H1 (cell line): ENCODE measurements at regions not wholly inside any gene's neighbourhood (a gene's known extent, or its start where the extent isn't known, plus 50 kb on each side); places are given as distances from the start of the nearest gene placed in this dataset.

Experiments
- CTCF ChIA-PET: fragments of 300-600 bp; sonication (Branson Sonifier 250); formaldehyde crosslinking; loops from one replicate; lab custom pipeline; 2021; ENCODE audit not compliant: partially characterized antibody; lab: Charles Lee
- POLR2A ChIA-PET: fragments of 300-600 bp; sonication (Branson Sonifier 250); formaldehyde crosslinking; loops from one replicate; lab custom pipeline; 2021; ENCODE audit warnings: inconsistent platforms; ENCODE audit not compliant: partially characterized antibody; lab: Charles Lee
- DNase-seq, 2 experiments: peaks; one replicate each; pipeline versions ENCODE4 v3.0.0 to v3.0.0-alpha.2; 2010 to 2022; ENCODE audit warnings: low spot score in 2 of 2, low read depth in 1 of 2, mixed read lengths in 1 of 2
- FAIRE-seq: peaks from 2 replicates; lab custom pipeline; 2011; peaks lifted over from hg19 to GRCh38; lab: Jason Lieb, UNC
- H2AFZ ChIP-seq: 2 replicates; pipeline ENCODE4 v1.8.1; 2012; ENCODE audit warnings: low read length, inconsistent platforms
- H2AK5ac ChIP-seq: 2 replicates; pipeline ENCODE4 v1.6.1; 2013; ENCODE audit warnings: low read depth, low read length
- H2BK120ac ChIP-seq: replicated peaks from 2 replicates; pipeline ENCODE3; 2013; ENCODE audit warnings: low read depth, low read length, inconsistent platforms
- H2BK12ac ChIP-seq: 2 replicates; pipeline ENCODE4 v1.6.1; 2013; ENCODE audit warnings: low read depth, low read length
- H2BK15ac ChIP-seq: 2 replicates; pipeline ENCODE4 v1.6.1; 2013; ENCODE audit warnings: low read length
- H2BK20ac ChIP-seq: 2 replicates; pipeline ENCODE4 v1.6.1; 2013; ENCODE audit warnings: low read length
- H2BK5ac ChIP-seq: 2 replicates; pipeline ENCODE4 v1.6.1; 2013; ENCODE audit warnings: low read depth, low read length
- H3K14ac ChIP-seq: 2 replicates; pipeline ENCODE4 v1.6.1; 2013; ENCODE audit warnings: inconsistent platforms; ENCODE audit not compliant: insufficient read length
- H3K18ac ChIP-seq: 2 replicates; pipeline ENCODE4 v1.6.1; 2013; ENCODE audit warnings: low read length; ENCODE audit errors: extremely low read depth
- H3K23ac ChIP-seq: 2 replicates; pipeline ENCODE4 v1.6.1; 2013; ENCODE audit warnings: inconsistent platforms; ENCODE audit not compliant: insufficient read length
- H3K23me2 ChIP-seq: 2 replicates; pipeline ENCODE4 v1.6.1; 2013; ENCODE audit warnings: low read depth, low read length
- H3K27ac ChIP-seq: 2 replicates; pipeline ENCODE4 v1.6.1; 2011; ENCODE audit warnings: low read depth, low read length, inconsistent platforms
- H3K27me3 ChIP-seq, 4 experiments: replicated peaks in 1 of 4; 1 replicate in 1 of 4; 2 replicates in 3 of 4; pipeline versions ENCODE4 v1.6.1 to v1.8.1; 2011 to 2013; ENCODE audit warnings: low read length in 3 of 4, mild to moderate bottlenecking in 3 of 4, inconsistent platforms in 2 of 4, mixed read lengths in 2 of 4, moderate library complexity in 1 of 4; ENCODE audit not compliant: control insufficient read depth in 3 of 4, insufficient read depth in 3 of 4; ENCODE audit errors: extremely low read depth in 1 of 4
- H3K36me3 ChIP-seq, 4 experiments: 2 replicates each; pipeline versions ENCODE4 v1.6.1 to v1.8.1; 2011 to 2013; ENCODE audit warnings: mild to moderate bottlenecking in 4 of 4, low read length in 3 of 4, moderate library complexity in 2 of 4, control low read depth in 1 of 4, inconsistent platforms in 1 of 4; ENCODE audit not compliant: insufficient read depth in 4 of 4, control insufficient read depth in 2 of 4
- H3K4ac ChIP-seq: replicated peaks from 2 replicates; pipeline ENCODE3; 2013; ENCODE audit warnings: low read length, low read depth, mixed read lengths, inconsistent platforms; ENCODE audit not compliant: insufficient read length
- H3K4me1 ChIP-seq, 4 experiments: replicated peaks in 1 of 4; 1 replicate in 1 of 4; 2 replicates in 3 of 4; pipeline versions ENCODE4 v1.6.1 to v1.8.1; 2011 to 2013; ENCODE audit warnings: low read length in 3 of 4, inconsistent platforms in 2 of 4, mixed read lengths in 1 of 4; ENCODE audit not compliant: insufficient read depth in 4 of 4, control insufficient read depth in 3 of 4
- H3K4me2 ChIP-seq, 2 experiments: 2 replicates each; pipeline versions ENCODE4 v1.6.1 to v1.8.1; 2011 to 2013; ENCODE audit warnings: low read depth in 2 of 2, low read length in 2 of 2, control low read depth in 1 of 2, inconsistent platforms in 1 of 2, mild to moderate bottlenecking in 1 of 2; ENCODE audit not compliant: insufficient read depth in 1 of 2
- H3K4me3 ChIP-seq, 4 experiments: fragments of 200-600, 300-600 bp in 1 of 4; sonication (generic), shearing (Covaris generic), sonication (Bioruptor Twin) in 1 of 4; 2 replicates each; pipeline versions ENCODE4 v1.5.1 to v1.8.1; 2011 to 2016; ENCODE audit warnings: low read length in 4 of 4, low read depth in 3 of 4, control low read depth in 2 of 4, inconsistent platforms in 2 of 4, mild to moderate bottlenecking in 2 of 4, mixed read lengths in 1 of 4, moderate library complexity in 1 of 4; ENCODE audit not compliant: insufficient read depth in 2 of 4; ENCODE audit errors: extremely low read depth in 1 of 4
- H3K56ac ChIP-seq: replicated peaks from 2 replicates; pipeline ENCODE3; 2013; ENCODE audit warnings: low read depth, mild to moderate bottlenecking, mixed read lengths, low read length, inconsistent platforms; ENCODE audit not compliant: insufficient read length
- H3K79me1 ChIP-seq: 2 replicates; pipeline ENCODE4 v1.6.1; 2013; ENCODE audit warnings: low read depth, low read length, control low read depth
- H3K79me2 ChIP-seq, 2 experiments: 2 replicates each; pipeline versions ENCODE4 v1.6.1 to v1.8.1; 2012 to 2013; ENCODE audit warnings: low read length in 2 of 2, mild to moderate bottlenecking in 2 of 2, inconsistent platforms in 1 of 2; ENCODE audit not compliant: insufficient read depth in 2 of 2, control insufficient read depth in 1 of 2
- H3K9ac ChIP-seq, 4 experiments: replicated peaks in 1 of 4; 1 replicate in 1 of 4; 2 replicates in 3 of 4; pipeline versions ENCODE4 v1.6.1 to v1.8.1; 2011 to 2013; ENCODE audit warnings: low read depth in 3 of 4, low read length in 3 of 4, control low read depth in 2 of 4, mild to moderate bottlenecking in 2 of 4, moderate library complexity in 2 of 4, inconsistent platforms in 1 of 4; ENCODE audit errors: extremely low read depth in 1 of 4
- H3K9me3 ChIP-seq, 2 experiments: 2 replicates each; pipeline versions ENCODE4 v1.6.1 to v1.8.1; 2012 to 2013; ENCODE audit warnings: mild to moderate bottlenecking in 2 of 2, moderate library complexity in 2 of 2, control low read depth in 1 of 2, inconsistent platforms in 1 of 2, low read depth in 1 of 2, low read length in 1 of 2, mixed read lengths in 1 of 2; ENCODE audit not compliant: insufficient read depth in 2 of 2
- H4K20me1 ChIP-seq, 2 experiments: replicated peaks in 1 of 2; 2 replicates each; pipeline versions ENCODE3 to v1.8.1; 2011 to 2013; ENCODE audit warnings: inconsistent platforms in 2 of 2, low read length in 2 of 2, mild to moderate bottlenecking in 1 of 2; ENCODE audit not compliant: insufficient read depth in 2 of 2, control insufficient read depth in 1 of 2
- H4K5ac ChIP-seq: 2 replicates; pipeline ENCODE4 v1.6.1; 2013; ENCODE audit warnings: low read length, low read depth, mixed read lengths, inconsistent platforms; ENCODE audit not compliant: insufficient read length
- H4K8ac ChIP-seq: 2 replicates; pipeline ENCODE4 v1.8.0; 2013; ENCODE audit warnings: mild to moderate bottlenecking, moderate library complexity, low read length, inconsistent platforms; ENCODE audit not compliant: insufficient read depth; ENCODE audit errors: extremely low read depth
- H4K91ac ChIP-seq: replicated peaks from 2 replicates; pipeline ENCODE3; 2013; ENCODE audit warnings: low read length, mixed read lengths, inconsistent platforms; ENCODE audit not compliant: insufficient read length
- BACH1 ChIP-seq: IDR thresholded peaks from 2 replicates; pipeline ENCODE4 v1.6.1; 2012; ENCODE audit warnings: low read length, improper control_type of control experiment
- CHD2 ChIP-seq: IDR thresholded peaks from 2 replicates; pipeline ENCODE4 v1.6.1; 2012; ENCODE audit warnings: low read length, improper control_type of control experiment
- HDAC2 ChIP-seq, 2 experiments: fragments of 300-600 bp in 1 of 2; sonication (generic) in 1 of 2; IDR thresholded peaks; 2 replicates each; pipeline ENCODE4 v1.6.1; 2011 to 2012; ENCODE audit warnings: low read depth in 2 of 2, low read length in 2 of 2, mild to moderate bottlenecking in 2 of 2, moderate library complexity in 2 of 2, borderline replicate concordance in 1 of 2, inconsistent platforms in 1 of 2
- JUN ChIP-seq: IDR thresholded peaks from 2 replicates; pipeline ENCODE4 v1.6.1; 2011; ENCODE audit warnings: low read depth, mild to moderate bottlenecking, improper control_type of control experiment, low read length
- NANOG ChIP-seq: IDR thresholded peaks from 2 replicates; pipeline ENCODE4 v1.6.1; 2011; ENCODE audit warnings: low read length, low read depth, mild to moderate bottlenecking, inconsistent platforms; ENCODE audit not compliant: insufficient read depth, poor library complexity, severe bottlenecking
- RNF2 ChIP-seq: fragments of 200-900, 300-1000 bp; sonication (generic); IDR thresholded peaks from 2 replicates; pipeline ENCODE4 v1.7.1; 2016; ENCODE audit warnings: borderline replicate concordance, low read depth, mild to moderate bottlenecking, antibody characterized with exemption, low read length; ENCODE audit not compliant: poor library complexity, severe bottlenecking; ENCODE audit errors: missing control alignments
- TAF7 ChIP-seq: optimal IDR thresholded peaks from 2 replicates; pipeline ENCODE3; 2011; ENCODE audit warnings: low read depth, mild to moderate bottlenecking, inconsistent platforms, low read length, moderate library complexity, borderline replicate concordance
- WGBS, 2 experiments: shearing (Covaris generic) in 1 of 2; methylation state at CpG; one replicate each; pipeline versions ENCODE4 v1.1.6 to v1.1.7; 2013 to 2015; ENCODE audit warnings: low lambda C conversion rate in 2 of 2, mixed read lengths in 2 of 2, inconsistent platforms in 1 of 2, low coverage in 1 of 2, missing lambda C conversion rate in 1 of 2; ENCODE audit not compliant: insufficient replicate concordance in 2 of 2, insufficient coverage in 1 of 2, insufficient read length in 1 of 2; ENCODE audit errors: extremely low coverage in 1 of 2, missing lambda C conversion rate in 1 of 2; 5-methylcytosine and 5-hydroxymethylcytosine counted together
- TF ChIP-seq, protein P1 (sequence below): IDR thresholded peaks from 2 replicates; pipeline ENCODE4 v1.6.1; 2012; ENCODE audit warnings: low read length, inconsistent platforms
- TF ChIP-seq, protein P2 (sequence below), 3 experiments: IDR thresholded peaks; 1 replicate in 2 of 3; 2 replicates in 1 of 3; pipeline versions ENCODE4 v1.5.1 to v1.6.1; 2011; ENCODE audit warnings: low read length in 3 of 3, mild to moderate bottlenecking in 3 of 3, inconsistent platforms in 2 of 3, low read depth in 1 of 3, moderate library complexity in 1 of 3; ENCODE audit not compliant: insufficient read depth in 1 of 3; ENCODE audit errors: control extremely low read depth in 1 of 3

DNA sequence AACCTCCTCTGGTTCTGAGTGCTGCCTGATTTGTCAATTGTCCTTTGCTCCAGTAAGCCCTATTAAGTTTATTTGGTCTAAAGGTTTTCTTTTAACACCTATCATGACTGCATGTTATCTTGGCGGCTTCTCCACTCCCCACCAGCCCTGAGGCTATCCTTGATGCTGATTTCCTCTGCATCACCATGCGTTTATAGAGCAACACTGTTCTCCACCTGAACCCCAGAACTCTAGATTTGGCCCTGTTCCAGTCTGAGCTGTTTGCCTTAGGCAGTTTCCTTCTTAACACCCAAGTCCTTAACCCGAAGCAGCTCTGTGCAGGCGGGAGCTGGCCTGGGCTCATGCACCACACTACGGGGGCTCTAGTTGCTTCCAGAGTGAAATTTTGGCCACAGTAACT is 98.2 kb upstream of the NPAS2 start:
- Histone ChIP-seq H3K4me2 (no peak overlapping the region), H3K18ac (no peak overlapping the region), H3K14ac (no peak overlapping the region), H2AK5ac (no peak overlapping the region), H3K27ac (no peak overlapping the region), H2BK120ac (no peak overlapping the region), H4K91ac (no peak overlapping the region), H4K5ac (no peak overlapping the region), H3K79me1 (no peaks in the 10 kb centered on the region), H3K4me1 (no peaks in the 10 kb centered on the region), H2BK5ac (no peak overlapping the region), H4K20me1 (no peaks in the 10 kb centered on the region), H4K8ac (no peak overlapping the region), H3K9me3 (no peaks in the 10 kb centered on the region), H3K9ac (no peak overlapping the region), H3K23ac (no peak overlapping the region), H3K79me2 (no peaks in the 10 kb centered on the region; a peak in 1 of 4 replicates), H2BK12ac (no peak overlapping the region), H2AFZ (no peak overlapping the region), H3K4me3 (no peak overlapping the region), H2BK15ac (no peak overlapping the region), H3K4ac (no peak overlapping the region), H2BK20ac (no peak overlapping the region), H3K27me3 (no peaks in the 10 kb centered on the region), H3K36me3 (no peaks in the 10 kb centered on the region), H3K23me2 (no peaks in the 10 kb centered on the region), H3K56ac (no peak overlapping the region)
- ChIA-PET CTCF (interaction anchor here (0.9 to 1.5 kb wide), 3 partner anchors 15 to 149 kb away, joined by 3 to 5 read pairs (median 4); no protein-coding TSS in a partner anchor), POLR2A (no interaction called here)
- FAIRE-seq (no peak), DNase-seq (no peak)
- 83% methylated on average over 5 of the region's 5 CpGs; no CpG with 5 or more reads in 1 of the 2 experiments for WGBS, 2 experiments
- no peak for TF ChIP-seq JUN
- TF ChIP-seq RNF2, result no peak
- TF ChIP-seq, protein P1, sequence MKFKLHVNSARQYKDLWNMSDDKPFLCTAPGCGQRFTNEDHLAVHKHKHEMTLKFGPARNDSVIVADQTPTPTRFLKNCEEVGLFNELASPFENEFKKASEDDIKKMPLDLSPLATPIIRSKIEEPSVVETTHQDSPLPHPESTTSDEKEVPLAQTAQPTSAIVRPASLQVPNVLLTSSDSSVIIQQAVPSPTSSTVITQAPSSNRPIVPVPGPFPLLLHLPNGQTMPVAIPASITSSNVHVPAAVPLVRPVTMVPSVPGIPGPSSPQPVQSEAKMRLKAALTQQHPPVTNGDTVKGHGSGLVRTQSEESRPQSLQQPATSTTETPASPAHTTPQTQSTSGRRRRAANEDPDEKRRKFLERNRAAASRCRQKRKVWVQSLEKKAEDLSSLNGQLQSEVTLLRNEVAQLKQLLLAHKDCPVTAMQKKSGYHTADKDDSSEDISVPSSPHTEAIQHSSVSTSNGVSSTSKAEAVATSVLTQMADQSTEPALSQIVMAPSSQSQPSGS, result no peak
- TF ChIP-seq NANOG, result no peak
- TF ChIP-seq TAF7, result no peak
- no peak for TF ChIP-seq BACH1
- TF ChIP-seq CHD2, result no peak
- no peak for TF ChIP-seq HDAC2 (IDR thresholded peaks at IDR 0.05; ENCODE audit: borderline replicate concordance in 1 of 2, low read depth in 2 of 2, low read length in 2 of 2)
- TF ChIP-seq, protein P2, sequence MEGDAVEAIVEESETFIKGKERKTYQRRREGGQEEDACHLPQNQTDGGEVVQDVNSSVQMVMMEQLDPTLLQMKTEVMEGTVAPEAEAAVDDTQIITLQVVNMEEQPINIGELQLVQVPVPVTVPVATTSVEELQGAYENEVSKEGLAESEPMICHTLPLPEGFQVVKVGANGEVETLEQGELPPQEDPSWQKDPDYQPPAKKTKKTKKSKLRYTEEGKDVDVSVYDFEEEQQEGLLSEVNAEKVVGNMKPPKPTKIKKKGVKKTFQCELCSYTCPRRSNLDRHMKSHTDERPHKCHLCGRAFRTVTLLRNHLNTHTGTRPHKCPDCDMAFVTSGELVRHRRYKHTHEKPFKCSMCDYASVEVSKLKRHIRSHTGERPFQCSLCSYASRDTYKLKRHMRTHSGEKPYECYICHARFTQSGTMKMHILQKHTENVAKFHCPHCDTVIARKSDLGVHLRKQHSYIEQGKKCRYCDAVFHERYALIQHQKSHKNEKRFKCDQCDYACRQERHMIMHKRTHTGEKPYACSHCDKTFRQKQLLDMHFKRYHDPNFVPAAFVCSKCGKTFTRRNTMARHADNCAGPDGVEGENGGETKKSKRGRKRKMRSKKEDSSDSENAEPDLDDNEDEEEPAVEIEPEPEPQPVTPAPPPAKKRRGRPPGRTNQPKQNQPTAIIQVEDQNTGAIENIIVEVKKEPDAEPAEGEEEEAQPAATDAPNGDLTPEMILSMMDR (IDR thresholded peaks at IDR 0.05; ENCODE audit: control extremely low read depth in 1 of 3, insufficient read depth in 1 of 3, low read depth in 1 of 3, low read length in 3 of 3), result no peak
